IMR-90 (cell line): ENCODE measurements at regions not wholly inside any gene's neighbourhood (a gene's known extent, or its start where the extent isn't known, plus 50 kb on each side); places are given as distances from the start of the nearest gene placed in this dataset.

Experiments used
- CEBPB ChIP-seq: IDR thresholded peaks from 2 replicates; pipeline ENCODE4 v1.6.1; 2012; ENCODE audit warnings: low read depth, low read length, improper control_type of control experiment
- CHD1 ChIP-seq: IDR thresholded peaks from 2 replicates; pipeline ENCODE4 v1.6.1; 2012; ENCODE audit warnings: low read depth, low read length, improper control_type of control experiment
- FOS ChIP-seq: fragments of 150-350 bp; IDR thresholded peaks from 2 replicates; pipeline ENCODE4 v1.6.1; 2016; ENCODE audit warnings: low read depth, low read length
- MAFK ChIP-seq: IDR thresholded peaks from 2 replicates; pipeline ENCODE4 v1.6.1; 2012; ENCODE audit warnings: low read depth, low read length, improper control_type of control experiment
- MAZ ChIP-seq: IDR thresholded peaks from 2 replicates; pipeline ENCODE4 v1.6.1; 2012; ENCODE audit warnings: low read depth, mild to moderate bottlenecking, low read length, improper control_type of control experiment, moderate library complexity, borderline replicate concordance
- MXI1 ChIP-seq: IDR thresholded peaks from 2 replicates; pipeline ENCODE4 v1.6.1; 2012; ENCODE audit warnings: low read depth, mild to moderate bottlenecking, low read length, moderate library complexity, borderline replicate concordance
- NFE2L2 ChIP-seq: fragments of 150-350 bp; IDR thresholded peaks from 2 replicates; pipeline ENCODE4 v1.6.1; 2016; ENCODE audit warnings: low read depth, mild to moderate bottlenecking, low read length
- POLR2A ChIP-seq: IDR thresholded peaks from 2 replicates; pipeline ENCODE4 v1.6.1; 2012; ENCODE audit warnings: mild to moderate bottlenecking, low read depth, low read length
- RAD21 ChIP-seq: IDR thresholded peaks from 2 replicates; pipeline ENCODE4 v1.6.1; 2012; ENCODE audit warnings: low read length, improper control_type of control experiment
- RFX5 ChIP-seq: IDR thresholded peaks from 2 replicates; pipeline ENCODE4 v1.8.0; 2012; ENCODE audit warnings: low read depth, mild to moderate bottlenecking, low read length, moderate library complexity
- SMC3 ChIP-seq: fragments of 150-350 bp; IDR thresholded peaks from 2 replicates; pipeline ENCODE4 v1.6.1; 2016; ENCODE audit warnings: low read depth, mild to moderate bottlenecking, antibody characterized with exemption, low read length, moderate library complexity
- TF ChIP-seq, protein P1 (sequence below): conservative IDR thresholded peaks from 2 replicates; pipeline ENCODE4 v1.5.1; 2012; ENCODE audit warnings: mild to moderate bottlenecking, low read depth, low read length, improper control_type of control experiment
- TF ChIP-seq, protein P2 (sequence below): fragments of 150-350 bp; IDR thresholded peaks from 2 replicates; pipeline ENCODE4 v1.6.1; 2017; ENCODE audit warnings: mild to moderate bottlenecking, antibody characterized with exemption, low read length, low read depth
- TF ChIP-seq, protein P3 (sequence below): fragments of 150-350 bp; IDR thresholded peaks from 2 replicates; pipeline ENCODE4 v1.6.1; 2016; ENCODE audit warnings: low read depth, mild to moderate bottlenecking, low read length, moderate library complexity, borderline replicate concordance

DNA sequence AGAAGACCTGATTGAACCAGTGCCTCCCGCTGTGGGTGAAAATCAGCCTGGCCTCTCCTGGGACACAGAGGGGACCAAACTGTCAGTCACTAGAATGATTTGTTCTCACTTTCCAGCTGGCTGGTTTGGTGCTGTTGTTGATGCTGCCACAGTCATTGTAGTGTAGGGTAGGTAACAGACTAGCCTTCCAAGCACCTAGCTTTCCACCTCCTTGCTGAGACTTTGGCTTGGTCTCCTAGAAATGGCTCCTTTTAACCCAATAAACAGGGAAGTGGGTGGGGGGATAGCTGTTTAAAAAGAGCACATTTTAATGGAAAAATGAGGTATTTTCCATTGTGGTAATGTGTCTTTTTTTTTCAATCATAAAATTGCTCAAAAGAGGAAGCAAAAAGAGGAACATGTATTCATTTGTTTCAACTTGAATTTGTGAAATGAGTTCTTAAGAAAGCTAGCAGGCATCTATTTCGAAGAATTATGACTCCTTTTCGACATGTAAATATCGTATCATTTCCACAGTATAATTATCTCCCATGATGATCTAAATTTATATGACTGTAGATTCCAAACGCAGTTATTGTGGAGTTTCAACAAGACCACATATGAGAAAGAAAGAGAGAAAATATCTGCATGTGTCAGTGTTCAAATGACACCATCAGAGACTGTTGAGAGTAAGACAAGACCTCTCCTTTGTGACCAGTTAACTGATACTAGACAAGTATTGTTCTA lies 190.1 kb downstream of the HLX start:
- TF ChIP-seq, protein P1, sequence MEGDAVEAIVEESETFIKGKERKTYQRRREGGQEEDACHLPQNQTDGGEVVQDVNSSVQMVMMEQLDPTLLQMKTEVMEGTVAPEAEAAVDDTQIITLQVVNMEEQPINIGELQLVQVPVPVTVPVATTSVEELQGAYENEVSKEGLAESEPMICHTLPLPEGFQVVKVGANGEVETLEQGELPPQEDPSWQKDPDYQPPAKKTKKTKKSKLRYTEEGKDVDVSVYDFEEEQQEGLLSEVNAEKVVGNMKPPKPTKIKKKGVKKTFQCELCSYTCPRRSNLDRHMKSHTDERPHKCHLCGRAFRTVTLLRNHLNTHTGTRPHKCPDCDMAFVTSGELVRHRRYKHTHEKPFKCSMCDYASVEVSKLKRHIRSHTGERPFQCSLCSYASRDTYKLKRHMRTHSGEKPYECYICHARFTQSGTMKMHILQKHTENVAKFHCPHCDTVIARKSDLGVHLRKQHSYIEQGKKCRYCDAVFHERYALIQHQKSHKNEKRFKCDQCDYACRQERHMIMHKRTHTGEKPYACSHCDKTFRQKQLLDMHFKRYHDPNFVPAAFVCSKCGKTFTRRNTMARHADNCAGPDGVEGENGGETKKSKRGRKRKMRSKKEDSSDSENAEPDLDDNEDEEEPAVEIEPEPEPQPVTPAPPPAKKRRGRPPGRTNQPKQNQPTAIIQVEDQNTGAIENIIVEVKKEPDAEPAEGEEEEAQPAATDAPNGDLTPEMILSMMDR = no peak
- TF ChIP-seq RFX5 (no peak), MAFK (no peak), CEBPB (no peak), CHD1 (no peak), MXI1 (no peak), SMC3 (no peak), FOS (no peak), POLR2A (no peak), RAD21 (no peak), NFE2L2 (no peak), MAZ (no peak)
- TF ChIP-seq, protein P2, sequence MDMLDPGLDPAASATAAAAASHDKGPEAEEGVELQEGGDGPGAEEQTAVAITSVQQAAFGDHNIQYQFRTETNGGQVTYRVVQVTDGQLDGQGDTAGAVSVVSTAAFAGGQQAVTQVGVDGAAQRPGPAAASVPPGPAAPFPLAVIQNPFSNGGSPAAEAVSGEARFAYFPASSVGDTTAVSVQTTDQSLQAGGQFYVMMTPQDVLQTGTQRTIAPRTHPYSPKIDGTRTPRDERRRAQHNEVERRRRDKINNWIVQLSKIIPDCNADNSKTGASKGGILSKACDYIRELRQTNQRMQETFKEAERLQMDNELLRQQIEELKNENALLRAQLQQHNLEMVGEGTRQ = no peak
- TF ChIP-seq, protein P3, sequence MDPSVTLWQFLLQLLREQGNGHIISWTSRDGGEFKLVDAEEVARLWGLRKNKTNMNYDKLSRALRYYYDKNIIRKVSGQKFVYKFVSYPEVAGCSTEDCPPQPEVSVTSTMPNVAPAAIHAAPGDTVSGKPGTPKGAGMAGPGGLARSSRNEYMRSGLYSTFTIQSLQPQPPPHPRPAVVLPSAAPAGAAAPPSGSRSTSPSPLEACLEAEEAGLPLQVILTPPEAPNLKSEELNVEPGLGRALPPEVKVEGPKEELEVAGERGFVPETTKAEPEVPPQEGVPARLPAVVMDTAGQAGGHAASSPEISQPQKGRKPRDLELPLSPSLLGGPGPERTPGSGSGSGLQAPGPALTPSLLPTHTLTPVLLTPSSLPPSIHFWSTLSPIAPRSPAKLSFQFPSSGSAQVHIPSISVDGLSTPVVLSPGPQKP = no peak
